Posterior vena cava (tissue), 2 donors: ENCODE measurements at regions not wholly inside any gene's neighbourhood (a gene's known extent, or its start where the extent isn't known, plus 50 kb on each side); places are given as distances from the start of the nearest gene placed in this dataset.
"Not testable (repeated sequence)": the region's sequence is repeated elsewhere in the genome, so short reads cannot be mapped to it uniquely, and the experiment has no call there.

Experiments used
- DNase-seq: peaks from one replicate; pipeline ENCODE4 v3.0.0-alpha.2; 2020; ENCODE audit warnings: low spot score
- intact Hi-C, 2 donors: fragments of 100-400 bp; cut with DNase I; formaldehyde crosslinking; loops; one replicate each; pipeline versions ENCODE4 v1.14.1 to v1.14.2; 2022 to 2023
- donor health status: DM: yes; HTN: yes; CAD: no.
- donor health status: DM: yes; HTN: yes; CAD: no.

GRCh38 chr2:59752071-59752470 is 801.4 kb downstream of the BCL11A start:
- intact Hi-C loops, result no loop called here
- DNase-seq, result no peak

- intact Hi-C loops, DNase-seq: not testable (repeated sequence)
Observed at GRCh38 chr2:59751214-59751613, 802.2 kb downstream of the BCL11A start.

- intact Hi-C loops, result no loop called here
- DNase-seq, result no peak
Observed at GRCh38 chr2:59746291-59746690, 807.2 kb downstream of the BCL11A start.

DNA sequence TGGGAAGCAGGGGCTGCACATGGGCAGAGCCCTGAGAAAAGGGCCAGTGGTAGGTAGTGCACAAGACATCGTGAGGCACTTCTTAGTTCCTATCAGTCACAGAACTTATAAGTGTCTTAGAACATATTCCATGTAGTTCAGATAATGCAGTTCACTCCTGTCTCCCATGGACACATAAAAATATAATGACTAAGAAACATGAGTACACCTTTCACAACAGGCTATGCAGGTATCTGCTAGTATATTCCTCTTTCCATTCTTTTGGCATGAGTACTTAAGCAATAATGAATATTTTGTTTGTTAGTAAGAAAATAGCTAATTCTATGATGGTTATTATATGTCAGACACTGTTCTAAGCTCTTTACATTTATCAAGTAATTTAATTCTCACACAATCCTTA is 808.4 kb downstream of the BCL11A start:
- no peak for DNase-seq
- intact Hi-C loops, result no loop called here

- intact Hi-C loops, result no loop called here
- DNase-seq, result no peak
Observed at GRCh38 chr2:59744436-59744835, 809.0 kb downstream of the BCL11A start.

GRCh38 chr2:59741840-59742239 is 811.6 kb downstream of the BCL11A start:
- DNase-seq, result no peak
- intact Hi-C loops, result no loop called here

DNA sequence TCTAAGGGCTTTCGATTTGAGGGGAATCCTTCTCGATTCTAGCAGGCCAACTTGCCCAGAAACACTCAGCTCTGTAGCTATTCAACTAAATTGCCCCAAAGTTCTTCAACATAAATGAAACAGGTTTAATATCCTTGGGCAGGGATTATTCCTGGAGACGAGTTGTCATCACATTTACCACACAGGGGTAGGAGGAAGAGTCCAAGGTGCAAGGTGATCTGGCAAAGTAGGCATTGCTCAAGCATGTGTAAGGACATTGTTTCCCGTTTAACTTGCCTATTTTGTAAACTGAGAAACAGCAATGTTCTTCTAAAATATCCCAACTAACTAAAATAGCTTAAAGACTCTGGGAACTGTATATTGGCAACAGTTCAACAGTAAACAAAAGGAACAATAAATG is 814.3 kb downstream of the BCL11A start:
- no peak for DNase-seq
- intact Hi-C loops, result no loop called here

- intact Hi-C loops, result no loop called here
- DNase-seq, result no peak
Observed at GRCh38 chr2:59737299-59737698, 816.2 kb downstream of the BCL11A start.

GRCh38 chr2:59734743-59735142 is 818.7 kb downstream of the BCL11A start:
- DNase-seq, result no peak
- intact Hi-C loops, result no loop called here

- intact Hi-C loops, result no loop called here
Observed at GRCh38 chr2:59733970-59734369, 819.5 kb downstream of the BCL11A start.

GRCh38 chr2:59733567-59733930 is 819.9 kb downstream of the BCL11A start:
- intact Hi-C loops, result no loop called here
- DNase-seq, result no peak

More at GRCh38 chr2:59733970-59734369, 819.5 kb downstream of the BCL11A start:
- DNase-seq, result no peak

GRCh38 chr2:59732871-59733566 is 820.4 kb downstream of the BCL11A start:
- intact Hi-C loops, result no loop called here
- no peak for DNase-seq

- no peak for DNase-seq
- intact Hi-C loops, result no loop called here
Observed at GRCh38 chr2:59727121-59727590, 826.3 kb downstream of the BCL11A start.

GRCh38 chr2:59726228-59727120 is 827.0 kb downstream of the BCL11A start:
- intact Hi-C loops, result no loop called here
- no peak for DNase-seq

DNA sequence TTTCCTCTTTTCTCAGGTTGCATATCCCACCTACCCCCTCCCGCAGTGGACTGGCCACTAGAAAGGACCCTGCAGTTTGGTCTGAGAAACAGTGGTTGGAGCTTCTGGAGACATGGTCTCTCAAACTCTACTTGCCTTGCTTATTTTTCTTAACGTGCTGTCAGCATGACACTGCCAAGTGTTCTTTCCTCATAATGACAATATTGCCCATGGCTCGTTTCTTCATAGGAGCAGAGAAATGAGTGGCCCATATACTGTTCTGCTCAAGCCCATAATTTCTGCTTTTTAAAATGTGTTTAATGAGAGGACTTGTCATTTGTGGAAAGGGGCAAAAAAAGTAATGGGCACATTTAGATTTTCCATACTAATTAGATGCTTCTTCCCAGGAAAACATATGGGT is 828.7 kb downstream of the BCL11A start:
- DNase-seq, result no peak
- intact Hi-C loops, result no loop called here

DNA sequence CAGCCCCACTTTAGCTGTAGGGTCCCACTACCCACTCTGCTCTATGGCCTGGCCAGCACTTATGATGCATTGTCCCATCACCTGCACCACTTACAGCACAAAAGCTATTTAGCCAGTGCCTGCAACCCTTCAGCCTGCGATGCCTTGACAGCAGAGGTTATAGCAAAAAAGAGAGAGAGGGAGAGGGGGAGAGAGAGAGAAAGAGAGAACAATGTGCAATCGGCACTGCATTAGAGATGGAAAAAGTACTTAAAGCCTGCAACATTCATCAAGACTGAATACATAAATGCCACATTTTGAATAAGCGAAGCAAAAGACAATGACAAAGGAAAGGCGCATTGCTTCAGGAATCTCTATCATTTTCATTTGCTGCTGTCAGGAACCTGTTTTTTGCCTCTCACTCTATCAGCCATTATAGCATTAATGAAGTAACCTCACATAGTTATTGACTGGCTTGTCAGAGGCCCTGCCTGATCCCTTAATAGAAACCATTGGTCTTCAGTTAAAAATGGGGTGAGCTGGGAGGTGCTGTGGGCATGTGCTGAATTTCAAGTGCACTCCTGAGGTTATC is 833.1 kb downstream of the BCL11A start:
- DNase-seq, result no peak
- intact Hi-C loops, result no loop called here

DNA sequence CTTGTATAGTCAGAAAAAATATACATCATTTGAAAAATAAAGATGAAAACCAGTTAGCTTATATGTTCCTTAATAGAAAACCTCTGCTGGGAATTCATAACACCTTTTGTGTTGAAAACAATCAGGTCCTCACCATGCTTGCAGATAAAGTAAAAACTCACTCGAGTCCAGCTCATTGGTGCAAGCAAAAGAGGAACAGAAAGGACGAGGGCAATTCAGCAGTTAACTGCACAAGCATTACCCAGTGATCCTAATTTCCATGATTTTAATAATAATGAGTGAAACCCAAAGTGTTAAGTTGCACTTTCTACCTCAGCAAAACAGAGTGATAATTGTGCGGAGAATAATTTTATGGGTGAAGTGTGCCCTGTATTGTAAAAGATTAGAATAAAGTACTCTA is 839.9 kb downstream of the BCL11A start:
- no peak for DNase-seq
- intact Hi-C loops, result no loop called here

DNA sequence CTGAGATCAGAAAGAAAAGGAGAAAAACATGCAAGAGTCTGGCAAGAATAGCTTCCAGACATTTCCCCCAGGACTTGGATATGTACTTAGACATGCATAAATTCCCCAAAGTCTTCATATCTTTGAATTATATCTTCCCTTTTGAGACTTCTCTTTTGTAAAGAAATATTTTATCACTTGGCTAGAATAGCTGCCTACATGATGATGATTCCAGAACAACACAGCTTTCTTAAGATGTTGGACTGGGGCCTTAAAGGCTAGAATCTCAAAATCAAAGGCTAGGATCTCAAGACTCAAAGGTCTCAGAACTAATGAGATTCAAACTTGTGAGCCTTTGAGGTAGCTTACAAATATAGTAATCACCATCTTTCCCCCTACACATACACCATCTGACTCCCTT is 842.3 kb downstream of the BCL11A start:
- intact Hi-C loops, result no loop called here
- DNase-seq, result no peak

DNA sequence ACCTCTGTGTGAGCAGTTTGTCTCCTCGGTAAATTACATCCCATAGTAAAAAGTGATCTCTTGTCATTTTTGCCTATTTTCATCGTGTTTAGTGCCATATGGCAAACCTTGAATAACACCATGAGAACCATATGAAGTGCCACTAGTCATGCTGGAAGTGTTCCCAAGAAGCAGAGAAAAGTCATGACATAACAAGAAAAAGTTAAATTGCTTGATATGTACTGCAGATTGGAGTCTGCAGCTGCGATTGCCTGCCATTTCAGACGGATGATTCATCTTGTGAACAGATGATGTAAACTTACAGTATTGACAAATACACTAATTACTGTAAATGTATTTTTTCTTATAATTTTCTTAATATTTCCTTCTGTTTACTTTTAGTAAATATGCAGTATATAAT is 846.7 kb downstream of the BCL11A start:
- intact Hi-C loops, result no loop called here
- no peak for DNase-seq

GRCh38 chr2:59703796-59704195 is 849.7 kb downstream of the BCL11A start:
- intact Hi-C loops, result no loop called here
- no peak for DNase-seq
